ENCODE measurements at regions not wholly inside any gene's neighbourhood (a gene's known extent, or its start where the extent isn't known, plus 50 kb on each side); places are given as distances from the start of the nearest gene placed in this dataset.

GRCh38 chr12:13504736-13505135, 308.2 kb downstream of the EMP1 start:
- ATAC-seq (ENCODE audit: low read depth) (no peak), DNase-seq (no peak)
- H2BK15ac ChIP-seq (ENCODE audit: low read depth, low read length) = no peak overlapping the region
- no peak overlapping the region for H2BK5ac ChIP-seq (ENCODE audit: low read depth, low read length, poor library complexity, severe bottlenecking)
- WGBS, 2 experiments (ENCODE audit: extremely low coverage in 2 of 2, insufficient read length in 1 of 2) = 47% methylated on average over 3 of the region's 5 CpGs; no CpG with 5 or more reads in 1 of the 2 experiments
- TF ChIP-seq RCOR1 (IDR thresholded peaks at IDR 0.05; ENCODE audit: insufficient replicate concordance, low read length) = no peak
- no peak overlapping the region for H3K4me2 ChIP-seq (ENCODE audit: low read depth, low read length)
- ChIA-PET CTCF (no interaction called here), POLR2A (ENCODE audit: unreplicated experiment) (interaction anchor here (0.6 kb wide), 1 partner anchor 108 kb away, joined by 3 read pairs; no protein-coding TSS in a partner anchor)
- H3K9me1 ChIP-seq (ENCODE audit: insufficient read depth, low read length) = no peaks in the 10 kb centered on the region
- H2BK20ac ChIP-seq (ENCODE audit: low read depth, low read length) = no peak overlapping the region
- H2AK5ac ChIP-seq (ENCODE audit: low read depth, low read length) = no peak overlapping the region
- no peaks in the 10 kb centered on the region for H4K20me1 ChIP-seq (ENCODE audit: insufficient read depth, low read length)
- BruUV-seq (replicated peaks) = no TSS peak
- H2BK120ac ChIP-seq (ENCODE audit: low read depth, low read length) = no peak overlapping the region
- no peak overlapping the region for H3K27ac ChIP-seq (ENCODE audit: insufficient read depth, low read length)
- no peak overlapping the region for H3K18ac ChIP-seq (ENCODE audit: low read depth, low read length)
- H3K14ac ChIP-seq (replicated peaks; ENCODE audit: low read depth, low read length) = no peak overlapping the region
- intact Hi-C loops (cut with micrococcal nuclease) (no loop called here), dilution Hi-C loops (cut with HindIII; ENCODE audit: low sequenced_read_pairs, unreplicated experiment) (no loop called here), in situ Hi-C loops (cut with MboI; ENCODE audit: low sequenced_read_pairs) (no loop called here)
- no peak overlapping the region for H4K91ac ChIP-seq (ENCODE audit: insufficient read depth, low read depth, low read length)
- no peak overlapping the region for H3K9ac ChIP-seq (ENCODE audit: low read depth, low read length)
- no peaks in the 10 kb centered on the region for H3K36me3 ChIP-seq (ENCODE audit: control insufficient read depth, insufficient read depth, low read length)
- H4K5ac ChIP-seq (ENCODE audit: low read depth, low read length) = no peak overlapping the region
- no peak overlapping the region for H3K4me3 ChIP-seq (ENCODE audit: insufficient read depth, low read depth, low read length)
- no peak overlapping the region for H3K56ac ChIP-seq (ENCODE audit: extremely low read depth, insufficient read depth, low read length)
- no peaks in the 10 kb centered on the region for H3K4me1 ChIP-seq (ENCODE audit: control insufficient read depth, insufficient read depth, low read length)
- no peaks in the 10 kb centered on the region for H3K9me3 ChIP-seq (ENCODE audit: control insufficient read depth, insufficient read depth, low read length)
- no peaks in the 10 kb centered on the region for H3K79me1 ChIP-seq (ENCODE audit: low read depth in 1 of 2, low read length in 2 of 2)
- no peak overlapping the region for H3K4ac ChIP-seq (ENCODE audit: low read depth, low read length)
- no peak overlapping the region for H4K8ac ChIP-seq (ENCODE audit: low read depth in 2 of 2, low read length in 2 of 2)
- no peak overlapping the region for H2AFZ ChIP-seq (replicated peaks; ENCODE audit: low read length, poor library complexity)
- no peak overlapping the region for H2AK9ac ChIP-seq (replicated peaks; ENCODE audit: low read depth, low read length, poor library complexity)
- H3K23ac ChIP-seq (ENCODE audit: low read depth, low read length) = no peak overlapping the region
- no peaks in the 10 kb centered on the region for H3K27me3 ChIP-seq (ENCODE audit: control insufficient read depth, insufficient read depth, low read length)

All from IMR-90 (cell line).